ENCODE measurements at regions not wholly inside any gene's neighbourhood (a gene's known extent, or its start where the extent isn't known, plus 50 kb on each side); places are given as distances from the start of the nearest gene placed in this dataset.

GRCh38 chr4:130542953-130543352 lies 1447.0 kb downstream of the C4orf33 start:
- DNase-seq: no peak

GRCh38 chr4:130545171-130545570 lies 1449.2 kb downstream of the C4orf33 start:
- DNase-seq: no peak

- DNase-seq: no peak
Observed at GRCh38 chr4:130545596-130545995, 1449.6 kb downstream of the C4orf33 start.

GRCh38 chr4:130559268-130559667 lies 1463.3 kb downstream of the C4orf33 start:
- no peak for DNase-seq

GRCh38 chr4:130563185-130563888 lies 1467.4 kb downstream of the C4orf33 start:
- peak; percentile 75 for DNase-seq

GRCh38 chr4:130563889-130564418 lies 1468.0 kb downstream of the C4orf33 start:
- no peak for DNase-seq

- no peak for DNase-seq
Observed at GRCh38 chr4:130568746-130569145, 1472.8 kb downstream of the C4orf33 start.

- no peak for DNase-seq
Observed at GRCh38 chr4:130573742-130574141, 1477.8 kb downstream of the C4orf33 start.

- no peak for DNase-seq
Observed at GRCh38 chr4:130574215-130574614, 1478.3 kb downstream of the C4orf33 start.

GRCh38 chr4:130576218-130576617 lies 1480.3 kb downstream of the C4orf33 start:
- no peak for DNase-seq

GRCh38 chr4:130591091-130591490 lies 1495.1 kb downstream of the C4orf33 start:
- DNase-seq: no peak

- no peak for DNase-seq
Observed at GRCh38 chr4:130600706-130601105, 1504.8 kb downstream of the C4orf33 start.

- no peak for DNase-seq
Observed at GRCh38 chr4:130603043-130603442, 1507.1 kb downstream of the C4orf33 start.

GRCh38 chr4:130608121-130608520 lies 1512.2 kb downstream of the C4orf33 start:
- DNase-seq: no peak

GRCh38 chr4:130628531-130628930 lies 1532.6 kb downstream of the C4orf33 start:
- no peak for DNase-seq

- no peak for DNase-seq
Observed at GRCh38 chr4:130632731-130633604, 1537.0 kb downstream of the C4orf33 start.

GRCh38 chr4:130636486-130636885 lies 1540.5 kb downstream of the C4orf33 start:
- DNase-seq: no peak

- no peak for DNase-seq
Observed at GRCh38 chr4:130640592-130640991, 1544.6 kb downstream of the C4orf33 start.

- DNase-seq: no peak
Observed at GRCh38 chr4:130646886-130647285, 1550.9 kb downstream of the C4orf33 start.

- no peak for DNase-seq
Observed at GRCh38 chr4:130648570-130648969, 1552.6 kb downstream of the C4orf33 start.

- no peak for DNase-seq
Observed at GRCh38 chr4:130653842-130654241, 1557.9 kb downstream of the C4orf33 start.

GRCh38 chr4:130659320-130659719 lies 1563.4 kb downstream of the C4orf33 start:
- DNase-seq: no peak

GRCh38 chr4:130668859-130669258 lies 1572.9 kb downstream of the C4orf33 start:
- DNase-seq: no peak

GRCh38 chr4:130675266-130675665 lies 1579.3 kb downstream of the C4orf33 start:
- DNase-seq: no peak

Measured in fibroblast of skin of scalp (primary cell).